HepG2 (cell line): ENCODE measurements at regions not wholly inside any gene's neighbourhood (a gene's known extent, or its start where the extent isn't known, plus 50 kb on each side); places are given as distances from the start of the nearest gene placed in this dataset.
"Not testable (repeated sequence)": the region's sequence is repeated elsewhere in the genome, so short reads cannot be mapped to it uniquely, and the experiment has no call there.

Source experiments
- ATAC-seq: fragments of 200-7000 bp; cut with Tn5 transposase; 3 replicates; pipeline ENCODE4 v1.9.1; 2020; ENCODE audit warnings: mild to moderate bottlenecking, moderate library complexity
- BruUV-seq: library from RNA; stranded (reverse); fragments of 400-500 nt; replicated peaks from 2 replicates; lab custom pipeline; 2021; lab: Mats Ljungman, UMichigan
- CTCF ChIA-PET: fragments of 300-600 bp; formaldehyde crosslinking; extraction: SDS; loops from one replicate; lab custom pipeline; 2021; ENCODE audit warnings: low total read pairs, inconsistent platforms, low intra/inter-chr PET ratio; lab: Yijun Ruan, JAX
- POLR2A ChIA-PET: fragments of 350-600 bp; sonication (Branson Sonifier 250); formaldehyde crosslinking; loops from one replicate; lab custom pipeline; 2020; ENCODE audit warnings: antibody characterized with exemption, inconsistent platforms; lab: Yijun Ruan, JAX
- DNase-seq: peaks from one replicate; pipeline ENCODE4 v3.0.0-alpha.2; 2015; ENCODE audit warnings: low spot score
- FAIRE-seq: peaks from 3 replicates; lab custom pipeline; 2011; peaks lifted over from hg19 to GRCh38; lab: Jason Lieb, UNC
- H2AFZ ChIP-seq: one replicate; pipeline ENCODE4 v1.6.1; 2011; ENCODE audit warnings: low read length, inconsistent platforms
- H3K27ac ChIP-seq: fragments of 300-600 bp; 3 replicates; pipeline ENCODE4 v1.8.0; 2011; ENCODE audit warnings: mixed run types, mild to moderate bottlenecking, mixed read lengths, low read length, inconsistent platforms; ENCODE audit not compliant: insufficient read depth; ENCODE audit errors: extremely low read length
- H3K27me3 ChIP-seq, 2 experiments: fragments of 200-600 bp in 1 of 2; 2 replicates in 1 of 2; 3 replicates in 1 of 2; pipeline versions ENCODE4 v1.6.0 to v1.8.0; 2011; ENCODE audit warnings: low read length in 2 of 2, mild to moderate bottlenecking in 2 of 2, moderate library complexity in 2 of 2, inconsistent platforms in 1 of 2; ENCODE audit not compliant: insufficient read depth in 2 of 2, control insufficient read depth in 1 of 2
- H3K36me3 ChIP-seq, 2 experiments: fragments of 200-600 bp in 1 of 2; replicated peaks in 1 of 2; 2 replicates in 1 of 2; 3 replicates in 1 of 2; pipeline versions ENCODE4 v1.5.1 to v1.8.0; 2011; ENCODE audit warnings: low read length in 2 of 2, inconsistent platforms in 1 of 2; ENCODE audit not compliant: insufficient read depth in 2 of 2, control insufficient read depth in 1 of 2
- H3K4me1 ChIP-seq: 2 replicates; pipeline ENCODE4 v1.5.1; 2012; ENCODE audit warnings: low read length, inconsistent platforms; ENCODE audit not compliant: insufficient read depth
- H3K4me2 ChIP-seq: 2 replicates; pipeline ENCODE4 v1.6.0; 2011; ENCODE audit warnings: low read depth, low read length, inconsistent platforms
- H3K4me3 ChIP-seq, 3 experiments: fragments of 200-600 bp in 1 of 3; sonication (generic), shearing (Covaris generic) in 1 of 3; replicated peaks in 1 of 3; 2 replicates each; pipeline ENCODE4 v1.5.1; 2011 to 2016; ENCODE audit warnings: low read length in 3 of 3, inconsistent platforms in 2 of 3, low read depth in 2 of 3, mild to moderate bottlenecking in 2 of 3, control low read depth in 1 of 3, mixed read lengths in 1 of 3; ENCODE audit not compliant: insufficient read depth in 1 of 3
- H3K79me2 ChIP-seq: one replicate; pipeline ENCODE4 v1.6.1; 2011; ENCODE audit warnings: low read length, inconsistent platforms; ENCODE audit not compliant: insufficient read depth
- H3K9ac ChIP-seq: 2 replicates; pipeline ENCODE4 v1.6.0; 2011; ENCODE audit warnings: mild to moderate bottlenecking, low read depth, low read length, inconsistent platforms; ENCODE audit not compliant: insufficient read depth
- H3K9me3 ChIP-seq: 2 replicates; pipeline ENCODE4 v1.5.1; 2012; ENCODE audit warnings: mild to moderate bottlenecking, low read length
- H4K20me1 ChIP-seq: 2 replicates; pipeline ENCODE4 v1.6.0; 2011; ENCODE audit warnings: inconsistent platforms, mild to moderate bottlenecking, low read length, moderate library complexity; ENCODE audit not compliant: insufficient read depth
- ZBTB38 ChIP-seq: sonication (generic); formaldehyde crosslinking; IDR thresholded peaks from 2 replicates; pipeline ENCODE4 v1.5.1; 2020; ENCODE audit warnings: mild to moderate bottlenecking, missing genetic modification reagents
- ZNF687 ChIP-seq: sonication (generic); formaldehyde crosslinking; IDR thresholded peaks from 2 replicates; pipeline ENCODE4 v1.5.1; 2020; ENCODE audit warnings: mild to moderate bottlenecking, missing genetic modification reagents, moderate library complexity
- WGBS: methylation state at CpG from one replicate; pipeline ENCODE4 v1.1.6; 2017; ENCODE audit warnings: low lambda C conversion rate; 5-methylcytosine and 5-hydroxymethylcytosine counted together
- in situ Hi-C: cut with HindIII; loops from 2 replicates; pipeline ENCODE4 v1.10.0; 2017; ENCODE audit warnings: low pct_unique_long_range_greater_than_20kb; ENCODE audit not compliant: extremely low pct_ligation_motif_present
- intact Hi-C: fragments of 100-400 bp; cut with micrococcal nuclease; formaldehyde crosslinking; loops from one replicate; pipeline ENCODE4 v1.10.0; 2022; ENCODE audit not compliant: unreplicated experiment

- DNase-seq, BruUV-seq, H3K9me3 ChIP-seq: not testable (repeated sequence)
Measured at GRCh38 chr15:44826583-44826982, 90.3 kb downstream of the TRIM69 start.

GRCh38 chr15:44828229-44828914 lies 92.0 kb downstream of the TRIM69 start:
- H3K9me3 ChIP-seq, H3K79me2 ChIP-seq, in situ Hi-C loops, DNase-seq, H4K20me1 ChIP-seq, BruUV-seq, H3K27me3 ChIP-seq, H2AFZ ChIP-seq, CTCF ChIA-PET, intact Hi-C loops, H3K36me3 ChIP-seq: not testable (repeated sequence)
- FAIRE-seq (peak; percentile 43), ATAC-seq (peak; percentile 9)
- peak overlapping the region in 1 of 3 experiments; percentile 33; a peak in 1 of 6 replicates for H3K4me3 ChIP-seq
- 65% methylated on average over 11 of the region's 14 CpGs for WGBS
- POLR2A ChIA-PET, result interaction anchor here (1.2 kb wide), 1 partner anchor 16 kb away, joined by 5 read pairs; no protein-coding TSS in a partner anchor
- peak overlapping the region; percentile 60 for H3K27ac ChIP-seq
- H3K9ac ChIP-seq, result 0 out of 2 replicates have a peak overlapping the region, but pooled peaks have one; percentile 34
- peaks cover 69% of the 10 kb centered on the region for H3K4me1 ChIP-seq
- peak; percentile 54; the same call in 1 of the 2 replicates for TF ChIP-seq ZBTB38
- TF ChIP-seq ZNF687, result peak; percentile 27; the same call in 1 of the 2 replicates
- H3K4me2 ChIP-seq, result peak overlapping the region; percentile 27; the same call in 1 of the 2 replicates

More at GRCh38 chr15:44826583-44826982, 90.3 kb downstream of the TRIM69 start:
- H3K27me3 ChIP-seq, H3K36me3 ChIP-seq, FAIRE-seq, H3K9ac ChIP-seq, intact Hi-C loops, H4K20me1 ChIP-seq, H3K79me2 ChIP-seq, POLR2A ChIA-PET, in situ Hi-C loops, H3K4me3 ChIP-seq, H2AFZ ChIP-seq, CTCF ChIA-PET, H3K4me2 ChIP-seq, ATAC-seq, H3K27ac ChIP-seq: not testable (repeated sequence)
- WGBS, result no CpG with 5 or more reads among the region's 1 CpG
- H3K4me1 ChIP-seq, result peaks cover 51% of the 10 kb centered on the region

DNA sequence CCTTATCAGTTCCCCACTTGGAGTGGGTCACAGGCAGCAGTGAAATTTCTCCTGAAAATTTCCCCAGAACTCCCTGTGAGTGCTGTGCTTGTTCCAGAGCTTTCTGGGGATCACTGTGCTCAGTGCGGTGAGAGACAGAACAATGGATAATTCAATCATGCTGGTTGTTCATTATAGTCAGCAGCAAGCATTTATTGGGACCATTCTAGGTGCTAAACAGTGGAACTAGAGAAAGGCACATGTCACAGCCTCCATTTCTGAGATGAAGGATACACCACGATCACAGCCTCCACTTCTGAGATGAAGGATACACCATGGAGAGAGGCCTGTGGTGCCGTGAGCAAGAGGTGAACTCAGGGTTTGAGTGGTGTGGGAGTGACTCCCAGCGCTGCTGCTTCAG lies 92.8 kb downstream of the TRIM69 start:
- DNase-seq, H3K27me3 ChIP-seq, H3K9me3 ChIP-seq, H3K79me2 ChIP-seq, in situ Hi-C loops, H3K4me3 ChIP-seq, BruUV-seq, H4K20me1 ChIP-seq, H3K36me3 ChIP-seq, intact Hi-C loops, POLR2A ChIA-PET, H2AFZ ChIP-seq, ATAC-seq, FAIRE-seq, CTCF ChIA-PET: not testable (repeated sequence)
- Histone ChIP-seq H3K4me1 (peaks cover 77% of the 10 kb centered on the region), H3K9ac (peak overlapping the region; percentile 40; the same call in 1 of the 2 replicates), H3K4me2 (0 out of 2 replicates have a peak overlapping the region, but pooled peaks have one; percentile 18), H3K27ac (peak overlapping the region; percentile 60)
- WGBS, result 84% methylated on average over 4 of the region's 4 CpGs
